ENCODE measurements at regions not wholly inside any gene's neighbourhood (a gene's known extent, or its start where the extent isn't known, plus 50 kb on each side); places are given as distances from the start of the nearest gene placed in this dataset.
A peak's percentile ranks its signal among the peaks of the same experiment; 100 is the strongest.

DNA sequence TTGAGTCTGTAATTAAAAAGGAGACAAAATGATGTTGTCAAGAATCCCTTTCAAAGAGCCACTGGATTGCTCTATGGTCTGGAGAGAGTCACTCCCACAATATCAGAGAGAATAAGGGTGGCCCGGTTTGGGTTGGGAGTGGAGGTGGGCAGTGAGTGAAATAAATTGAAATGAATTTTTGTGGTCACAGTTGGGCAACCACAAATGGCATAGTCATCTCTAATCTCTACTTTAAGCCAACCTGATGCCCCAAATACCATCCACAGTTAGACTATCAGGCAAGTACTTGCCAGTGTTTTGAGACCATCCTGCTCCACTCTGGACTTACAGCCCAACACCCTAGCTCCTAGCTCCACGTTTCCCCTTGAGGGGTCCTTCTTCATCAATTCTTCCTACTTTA lies 559.7 kb downstream of the BCL11A start:
- DNase-seq: no peak

DNA sequence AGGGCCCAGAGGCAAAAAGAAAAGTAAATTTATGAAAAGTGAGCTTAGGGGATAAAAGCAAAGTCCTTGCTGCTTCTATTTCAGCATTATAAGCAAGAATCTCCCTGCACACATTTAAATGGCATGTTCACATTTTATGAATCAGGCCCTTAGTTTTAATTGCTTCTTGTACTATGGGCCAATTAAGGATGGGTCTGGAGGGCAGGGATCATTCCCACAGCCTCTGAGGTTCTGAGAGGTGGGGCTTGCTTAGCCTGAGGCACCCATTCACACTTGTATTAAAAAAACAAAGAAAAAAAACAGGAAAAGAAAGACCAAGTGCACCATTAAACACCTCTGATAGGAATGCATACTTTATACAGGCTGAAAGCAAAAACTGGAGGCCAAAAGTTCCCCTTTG lies 565.1 kb downstream of the BCL11A start:
- DNase-seq: no peak

- no peak for DNase-seq
These were observed 566.9 kb downstream of the BCL11A start for GRCh38 chr2:59986511-59986910.

GRCh38 chr2:59985923-59986322 lies 567.5 kb downstream of the BCL11A start:
- no peak for DNase-seq

DNA sequence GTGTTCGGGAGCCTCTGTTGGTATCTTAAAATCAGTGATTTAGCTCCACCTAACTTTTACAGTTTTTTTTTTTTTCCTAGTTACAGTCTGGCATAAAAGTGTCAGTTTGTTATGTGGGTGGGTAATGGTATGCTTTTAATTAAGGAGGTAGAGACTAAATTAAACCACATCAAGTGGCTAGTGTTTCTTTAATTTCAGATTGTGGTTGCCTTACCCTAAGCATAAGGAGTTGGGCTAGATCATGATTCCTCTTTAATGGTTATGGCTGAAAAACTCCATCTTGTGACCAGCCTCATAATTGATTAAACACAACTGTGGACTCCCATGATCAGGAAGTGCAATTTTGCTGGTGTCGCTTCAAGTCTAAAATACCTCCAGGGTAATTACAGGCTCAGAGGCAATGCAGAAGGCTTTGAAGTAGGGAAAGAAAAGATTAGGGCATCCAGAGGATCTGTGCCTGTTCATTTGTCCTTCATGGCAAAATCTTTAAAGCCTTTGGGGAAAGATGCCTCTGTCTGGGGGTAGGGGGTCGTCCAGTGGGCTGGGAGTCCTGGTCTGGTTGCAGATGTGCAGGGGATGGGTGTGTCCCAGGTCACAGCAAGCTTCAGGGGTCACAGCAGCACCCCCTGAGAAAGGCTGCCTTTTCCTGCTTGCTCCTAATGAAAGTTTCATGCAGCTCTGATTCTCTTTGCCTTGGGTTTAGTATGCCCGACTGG lies 579.2 kb downstream of the BCL11A start:
- no peak for DNase-seq

GRCh38 chr2:59969161-59969560 lies 584.3 kb downstream of the BCL11A start:
- DNase-seq: no peak

GRCh38 chr2:59968441-59968840 lies 585.0 kb downstream of the BCL11A start:
- no peak for DNase-seq

DNA sequence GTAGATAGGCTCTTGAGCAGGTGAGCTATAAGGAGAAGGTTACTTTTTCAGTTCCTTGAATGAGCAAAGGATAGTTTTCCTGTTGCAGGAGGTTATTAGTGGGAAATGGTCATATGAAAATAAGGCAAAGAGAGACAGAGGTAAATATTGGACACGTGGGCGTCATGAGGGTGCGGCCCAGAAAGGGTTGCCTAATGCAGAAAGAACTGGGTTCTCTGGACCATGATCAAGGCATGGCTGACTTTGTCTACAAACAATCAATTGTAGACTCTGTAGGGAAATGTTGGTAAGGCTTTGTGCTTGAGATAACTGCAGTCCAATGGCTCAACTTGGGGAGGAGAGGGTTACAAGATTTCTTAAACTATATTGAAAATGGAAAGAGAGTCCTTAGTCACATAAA lies 585.8 kb downstream of the BCL11A start:
- no peak for DNase-seq

DNA sequence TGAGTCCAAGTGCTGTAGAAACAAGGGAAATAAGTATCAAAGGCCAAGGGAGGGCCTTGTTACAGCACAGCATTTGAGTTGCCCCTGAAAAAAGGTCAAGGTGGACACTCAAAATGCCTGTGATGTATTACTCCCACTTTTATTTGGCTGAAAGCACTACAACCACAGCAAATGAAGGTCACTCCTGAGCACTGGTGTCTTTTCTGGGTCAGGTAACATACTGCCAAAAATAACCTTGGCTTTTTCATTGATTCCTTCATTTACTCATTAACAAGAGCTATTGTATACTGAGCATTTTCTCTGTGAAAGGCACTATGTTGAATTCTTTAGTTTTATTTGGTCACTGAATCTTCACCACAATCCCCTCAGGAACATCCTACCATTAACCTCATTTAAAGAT lies 590.3 kb downstream of the BCL11A start:
- DNase-seq: no peak

- no peak for DNase-seq
These were observed 591.7 kb downstream of the BCL11A start for GRCh38 chr2:59961746-59962145.

DNA sequence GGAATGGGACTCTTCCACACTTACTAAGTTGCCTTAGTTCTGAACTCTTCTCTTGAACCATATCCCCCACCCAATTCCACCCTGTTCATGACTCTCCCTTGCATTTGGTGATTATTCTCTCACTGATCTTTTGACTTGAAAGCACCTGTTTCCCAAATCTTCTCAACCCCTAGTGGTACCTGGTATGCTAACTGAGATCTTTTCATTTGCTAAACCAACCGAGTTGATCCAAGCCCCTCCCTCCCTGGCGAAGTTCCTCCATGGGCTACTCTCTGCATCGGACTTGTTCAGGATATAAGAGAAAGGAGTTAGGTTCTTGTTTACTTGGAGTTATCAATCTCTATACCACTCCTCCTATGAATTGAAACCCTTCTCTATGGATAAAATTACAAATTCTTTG lies 593.5 kb downstream of the BCL11A start:
- DNase-seq: no peak

DNA sequence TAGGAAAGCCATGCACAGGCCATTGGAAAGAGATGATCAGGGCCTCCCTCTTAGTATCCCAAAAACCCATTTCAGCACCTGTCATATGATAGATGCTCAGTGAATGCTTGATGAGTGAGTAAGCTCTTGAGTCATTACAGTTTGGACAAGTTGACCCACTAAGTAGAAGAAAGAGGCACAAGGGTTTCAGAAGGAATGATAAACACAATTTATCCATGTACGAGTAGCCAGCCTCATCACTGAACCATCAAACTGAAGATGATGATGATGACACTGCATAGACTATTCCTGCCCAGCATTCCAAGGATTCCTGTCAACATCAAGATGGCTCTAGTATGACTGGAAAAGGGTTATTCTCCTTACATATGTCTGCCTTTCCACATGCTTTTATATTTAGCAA lies 596.0 kb downstream of the BCL11A start:
- DNase-seq: no peak

GRCh38 chr2:59956981-59957380 lies 596.5 kb downstream of the BCL11A start:
- DNase-seq: no peak

DNA sequence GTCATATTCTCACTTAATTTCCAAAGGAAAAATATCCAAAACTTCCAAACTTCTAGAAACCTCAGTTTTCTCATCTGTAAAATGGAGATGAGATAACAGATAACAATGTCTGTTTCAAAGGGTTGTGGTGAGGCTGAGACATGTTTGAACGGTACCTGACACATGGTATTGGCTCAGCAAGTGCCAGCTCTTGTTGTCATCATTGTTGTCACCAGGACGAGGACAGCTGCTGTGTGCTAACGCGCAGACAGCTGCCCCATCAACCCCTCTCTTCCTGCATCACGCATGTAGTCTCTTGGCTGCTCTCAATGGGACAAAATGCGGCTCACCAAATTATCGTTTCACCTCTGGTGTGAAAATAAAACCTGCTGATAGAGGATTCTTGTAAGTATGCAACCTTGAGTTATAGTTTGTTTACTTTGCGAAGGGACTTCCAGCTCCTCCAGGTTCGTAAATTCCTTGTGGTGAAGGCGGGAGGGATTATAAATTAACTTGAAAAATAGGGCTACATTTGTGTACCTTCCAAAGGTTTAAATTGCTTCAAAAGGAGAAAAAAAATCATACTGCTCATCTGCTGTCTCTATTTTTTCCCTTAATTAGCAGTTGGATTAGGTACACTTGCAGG lies 605.4 kb downstream of the BCL11A start:
- no peak for DNase-seq

DNA sequence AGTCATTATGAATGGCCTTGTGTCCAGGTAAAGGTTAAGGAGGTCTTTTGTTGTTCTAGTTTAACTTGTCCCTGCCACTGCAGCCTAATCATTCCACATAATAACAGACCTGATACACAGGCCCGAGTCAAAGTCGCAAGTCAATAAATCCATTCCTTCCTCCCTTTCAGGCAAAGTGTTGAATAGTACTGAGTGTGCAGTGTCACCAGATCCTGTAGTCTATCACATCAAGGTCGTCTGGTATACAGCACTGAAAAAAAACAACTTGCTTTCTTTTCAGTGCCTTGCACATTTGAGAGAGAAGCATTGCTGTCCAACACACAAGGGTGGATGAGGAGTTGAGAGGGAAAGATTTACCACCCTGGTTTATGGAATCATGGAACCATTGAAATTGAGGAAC lies 606.2 kb downstream of the BCL11A start:
- DNase-seq: no peak

DNA sequence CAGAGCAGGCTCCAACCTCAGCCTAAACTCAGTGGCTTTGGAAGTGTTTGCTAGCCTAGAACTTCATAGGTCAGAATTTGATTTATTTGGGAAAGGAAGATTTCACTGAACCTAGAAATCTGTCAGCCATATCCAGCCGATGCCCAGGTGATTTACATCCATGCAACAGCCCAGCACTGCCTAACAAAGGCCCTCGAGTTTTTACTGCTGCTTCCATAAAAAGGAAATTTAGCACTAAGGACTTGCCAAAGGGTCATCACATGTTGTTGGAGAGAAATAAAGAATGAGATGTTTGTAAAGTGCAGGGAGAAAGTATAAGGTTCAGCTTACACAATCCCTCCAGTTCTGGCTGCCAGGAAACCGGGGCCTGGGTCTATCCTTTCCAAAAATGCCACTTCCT lies 614.2 kb downstream of the BCL11A start:
- no peak for DNase-seq

GRCh38 chr2:59938181-59938580 lies 615.3 kb downstream of the BCL11A start:
- DNase-seq: no peak

- peak in 2 of 51 donors; percentile 5 to 13 for DNase-seq
These were observed 617.4 kb downstream of the BCL11A start for GRCh38 chr2:59936048-59936447.

GRCh38 chr2:59935005-59935404 lies 618.4 kb downstream of the BCL11A start:
- DNase-seq: no peak

DNA sequence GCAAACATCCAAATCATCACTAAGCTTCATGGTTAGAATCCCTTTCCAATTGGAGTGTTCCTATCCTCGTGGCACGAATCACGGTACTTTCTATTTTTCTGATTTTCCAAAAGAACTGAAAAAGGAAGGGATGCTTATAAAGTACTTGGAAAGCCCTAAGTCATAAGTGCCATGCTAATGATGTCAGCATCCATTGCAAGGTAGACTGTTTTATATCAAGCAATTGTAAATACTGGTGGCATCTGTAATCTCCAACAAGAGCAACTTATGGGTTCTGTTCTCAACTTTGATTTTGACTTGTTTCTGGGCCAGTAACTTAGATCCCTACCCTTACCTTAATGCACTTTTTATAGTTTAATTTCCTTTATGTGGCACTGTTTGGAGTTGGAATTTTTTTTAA lies 619.5 kb downstream of the BCL11A start:
- DNase-seq: no peak

DNA sequence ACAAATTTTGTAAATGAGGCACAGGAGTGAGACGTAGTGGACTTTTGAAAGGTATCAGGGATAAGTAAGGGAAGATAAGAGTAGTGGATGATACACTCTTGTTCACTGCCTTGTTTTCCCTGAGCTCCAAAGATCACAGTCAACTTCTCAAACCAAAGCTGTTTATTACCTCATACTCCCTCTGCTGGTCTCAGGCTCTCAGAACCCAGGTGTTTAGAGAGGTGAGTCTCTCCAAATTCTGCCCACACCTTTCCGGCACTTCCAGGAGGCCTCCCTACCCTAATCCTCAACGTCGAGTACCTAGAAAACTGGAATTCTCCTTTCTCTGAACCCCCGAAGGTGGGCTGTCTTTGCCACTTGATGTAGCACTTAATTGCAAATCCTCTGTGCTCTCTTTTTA lies 621.1 kb downstream of the BCL11A start:
- no peak for DNase-seq

GRCh38 chr2:59930430-59930829 lies 623.0 kb downstream of the BCL11A start:
- no peak for DNase-seq

DNA sequence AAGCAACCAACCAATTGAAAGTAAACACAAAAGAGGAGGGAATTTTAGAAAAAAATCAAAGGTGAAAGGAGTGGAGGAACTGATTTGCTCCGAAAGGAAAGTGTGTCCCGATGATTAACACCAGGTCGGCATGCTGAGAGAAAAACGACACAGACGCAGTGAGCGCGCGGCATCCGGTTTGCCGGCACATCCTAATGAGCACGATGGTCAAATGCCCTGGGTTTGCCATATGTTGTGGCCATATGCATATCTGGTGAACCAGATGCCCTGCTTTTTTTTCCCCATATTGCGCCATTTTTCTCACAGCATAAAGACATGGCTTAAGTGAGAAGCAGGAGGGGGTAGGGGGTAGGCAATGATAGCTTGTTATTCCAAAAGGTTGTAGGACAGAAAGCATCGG lies 626.7 kb downstream of the BCL11A start:
- DNase-seq: no peak

DNA sequence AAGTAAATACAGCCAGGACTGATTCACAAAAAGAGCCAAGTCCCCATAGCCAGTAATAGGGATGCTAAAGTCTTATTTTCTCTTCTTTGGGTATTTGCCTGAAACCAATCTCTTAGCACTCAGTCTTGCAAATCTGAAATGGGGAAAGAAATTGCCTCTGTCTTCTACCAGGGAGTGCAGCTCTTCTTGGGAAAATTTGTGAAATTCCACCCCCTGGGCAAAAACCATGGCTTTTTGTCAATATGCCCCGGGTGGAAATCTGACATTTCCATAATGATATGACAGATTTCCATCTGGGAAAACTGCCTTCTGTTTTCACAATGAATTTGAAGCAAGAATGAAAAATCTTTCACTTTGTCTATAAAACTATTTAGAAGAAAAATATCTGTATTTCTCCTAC lies 628.1 kb downstream of the BCL11A start:
- DNase-seq: no peak
